ENCODE measurements at regions not wholly inside any gene's neighbourhood (a gene's known extent, or its start where the extent isn't known, plus 50 kb on each side); places are given as distances from the start of the nearest gene placed in this dataset.

GRCh38 chr4:186932631-186933187 lies 209.1 kb upstream of the FAT1 start:
- H3K27me3 ChIP-seq (ENCODE audit: control insufficient read depth, extremely low read depth, insufficient read depth, low read length): no peaks in the 10 kb centered on the region
- H4K20me1 ChIP-seq (ENCODE audit: control insufficient read depth, extremely low read depth, insufficient read depth, low read length): no peaks in the 10 kb centered on the region
- no peak overlapping the region for H3K4me3 ChIP-seq (ENCODE audit: control insufficient read depth in 2 of 3, extremely low read depth in 1 of 3, insufficient read depth in 2 of 3, low read depth in 1 of 3, low read length in 3 of 3)
- no peak overlapping the region for H3K4me2 ChIP-seq (ENCODE audit: control insufficient read depth, extremely low read depth, insufficient read depth, low read depth, low read length)
- dilution Hi-C loops (cut with MboI; ENCODE audit: extremely low pct_ligation_motif_present, low sequenced_read_pairs): no loop called here
- peaks cover 10% of the 10 kb centered on the region for H3K4me1 ChIP-seq (ENCODE audit: control insufficient read depth, extremely low read depth, insufficient read depth, low read length)
- no peaks in the 10 kb centered on the region for H3K79me2 ChIP-seq (ENCODE audit: control insufficient read depth, insufficient read depth, low read length)
- DNase-seq (ENCODE audit: low read depth, low spot score) (no peak), FAIRE-seq (no peak)
- H3K27ac ChIP-seq (ENCODE audit: control insufficient read depth, insufficient read depth, low read length): no peak overlapping the region
- H3K9me3 ChIP-seq (ENCODE audit: control insufficient read depth, low read depth, low read length): no peaks in the 10 kb centered on the region
- no peak overlapping the region for H2AFZ ChIP-seq (ENCODE audit: control insufficient read depth, low read length)
- no peaks in the 10 kb centered on the region for H3K36me3 ChIP-seq (ENCODE audit: control insufficient read depth in 2 of 2, extremely low read depth in 1 of 2, insufficient read depth in 2 of 2, low read length in 2 of 2)
- no peak overlapping the region for H3K9ac ChIP-seq (ENCODE audit: control insufficient read depth, extremely low read depth, insufficient read depth, low read length)
- H3K9me1 ChIP-seq (ENCODE audit: control insufficient read depth, extremely low read depth, insufficient read depth, low read length): no peaks in the 10 kb centered on the region
- TF ChIP-seq, protein P1, sequence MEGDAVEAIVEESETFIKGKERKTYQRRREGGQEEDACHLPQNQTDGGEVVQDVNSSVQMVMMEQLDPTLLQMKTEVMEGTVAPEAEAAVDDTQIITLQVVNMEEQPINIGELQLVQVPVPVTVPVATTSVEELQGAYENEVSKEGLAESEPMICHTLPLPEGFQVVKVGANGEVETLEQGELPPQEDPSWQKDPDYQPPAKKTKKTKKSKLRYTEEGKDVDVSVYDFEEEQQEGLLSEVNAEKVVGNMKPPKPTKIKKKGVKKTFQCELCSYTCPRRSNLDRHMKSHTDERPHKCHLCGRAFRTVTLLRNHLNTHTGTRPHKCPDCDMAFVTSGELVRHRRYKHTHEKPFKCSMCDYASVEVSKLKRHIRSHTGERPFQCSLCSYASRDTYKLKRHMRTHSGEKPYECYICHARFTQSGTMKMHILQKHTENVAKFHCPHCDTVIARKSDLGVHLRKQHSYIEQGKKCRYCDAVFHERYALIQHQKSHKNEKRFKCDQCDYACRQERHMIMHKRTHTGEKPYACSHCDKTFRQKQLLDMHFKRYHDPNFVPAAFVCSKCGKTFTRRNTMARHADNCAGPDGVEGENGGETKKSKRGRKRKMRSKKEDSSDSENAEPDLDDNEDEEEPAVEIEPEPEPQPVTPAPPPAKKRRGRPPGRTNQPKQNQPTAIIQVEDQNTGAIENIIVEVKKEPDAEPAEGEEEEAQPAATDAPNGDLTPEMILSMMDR (optimal IDR thresholded peaks at IDR 0.05 in 1 of 3, IDR thresholded peaks at IDR 0.05 in 1 of 3, conservative IDR thresholded peaks at IDR 0.05 in 1 of 3; ENCODE audit: extremely low read depth in 1 of 3, insufficient read depth in 2 of 3, low read length in 3 of 3): no peak
- no peak for TF ChIP-seq EZH2 (IDR thresholded peaks at IDR 0.05; ENCODE audit: low read length)

GRCh38 chr4:186934244-186934643 lies 210.6 kb upstream of the FAT1 start:
- Histone ChIP-seq H3K4me1 (ENCODE audit: control insufficient read depth, extremely low read depth, insufficient read depth, low read length) (peaks cover 10% of the 10 kb centered on the region), H4K20me1 (ENCODE audit: control insufficient read depth, extremely low read depth, insufficient read depth, low read length) (no peaks in the 10 kb centered on the region), H3K27ac (ENCODE audit: control insufficient read depth, insufficient read depth, low read length) (no peak overlapping the region), H3K27me3 (ENCODE audit: control insufficient read depth, extremely low read depth, insufficient read depth, low read length) (no peaks in the 10 kb centered on the region), H3K79me2 (ENCODE audit: control insufficient read depth, insufficient read depth, low read length) (no peaks in the 10 kb centered on the region), H3K9me1 (ENCODE audit: control insufficient read depth, extremely low read depth, insufficient read depth, low read length) (no peaks in the 10 kb centered on the region), H2AFZ (ENCODE audit: control insufficient read depth, low read length) (no peak overlapping the region), H3K9ac (ENCODE audit: control insufficient read depth, extremely low read depth, insufficient read depth, low read length) (no peak overlapping the region), H3K9me3 (ENCODE audit: control insufficient read depth, low read depth, low read length) (no peaks in the 10 kb centered on the region), H3K36me3 (ENCODE audit: control insufficient read depth in 2 of 2, extremely low read depth in 1 of 2, insufficient read depth in 2 of 2, low read length in 2 of 2) (no peaks in the 10 kb centered on the region), H3K4me3 (ENCODE audit: control insufficient read depth in 2 of 3, extremely low read depth in 1 of 3, insufficient read depth in 2 of 3, low read depth in 1 of 3, low read length in 3 of 3) (no peak overlapping the region), H3K4me2 (ENCODE audit: control insufficient read depth, extremely low read depth, insufficient read depth, low read depth, low read length) (no peak overlapping the region)
- FAIRE-seq: no peak
- dilution Hi-C loops (cut with MboI; ENCODE audit: extremely low pct_ligation_motif_present, low sequenced_read_pairs): no loop called here
- TF ChIP-seq, protein P1 (optimal IDR thresholded peaks at IDR 0.05 in 1 of 3, IDR thresholded peaks at IDR 0.05 in 1 of 3, conservative IDR thresholded peaks at IDR 0.05 in 1 of 3; ENCODE audit: extremely low read depth in 1 of 3, insufficient read depth in 2 of 3, low read length in 3 of 3): no peak
- TF ChIP-seq EZH2 (IDR thresholded peaks at IDR 0.05; ENCODE audit: low read length): no peak
- DNase-seq (ENCODE audit: low read depth, low spot score): no peak
